ENCODE measurements at regions not wholly inside any gene's neighbourhood (a gene's known extent, or its start where the extent isn't known, plus 50 kb on each side); places are given as distances from the start of the nearest gene placed in this dataset.

DNA sequence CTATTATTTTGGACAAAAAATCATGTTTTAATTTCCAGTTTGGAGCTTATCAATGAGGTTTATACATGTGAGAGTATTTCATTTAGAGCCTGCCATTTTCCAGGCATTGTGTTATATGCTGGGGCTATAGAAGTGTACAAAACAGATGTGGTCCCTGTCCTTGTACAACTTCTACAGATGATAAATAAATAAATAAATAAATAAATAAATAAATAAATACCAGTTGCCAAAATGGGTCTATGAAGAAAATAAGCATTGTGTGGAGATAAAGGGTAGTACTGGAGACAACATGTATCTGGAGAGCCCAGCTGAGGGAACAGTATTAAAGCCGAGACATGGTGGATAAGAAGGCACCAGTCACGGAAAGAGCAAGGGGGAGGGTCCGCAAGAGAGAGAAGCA is 210.0 kb downstream of the SS18 start:
- Histone ChIP-seq H3K9me3 (ENCODE audit: control insufficient read depth, low read depth, low read length) (no peaks in the 10 kb centered on the region), H3K27me3 (ENCODE audit: control insufficient read depth, extremely low read depth, insufficient read depth, low read length) (no peaks in the 10 kb centered on the region), H2AFZ (ENCODE audit: control insufficient read depth, low read length) (no peak overlapping the region), H3K4me1 (ENCODE audit: control insufficient read depth, extremely low read depth, insufficient read depth, low read length) (no peaks in the 10 kb centered on the region), H3K27ac (ENCODE audit: control insufficient read depth, insufficient read depth, low read length) (no peak overlapping the region), H3K9me1 (ENCODE audit: control insufficient read depth, extremely low read depth, insufficient read depth, low read length) (no peaks in the 10 kb centered on the region), H3K9ac (ENCODE audit: control insufficient read depth, extremely low read depth, insufficient read depth, low read length) (no peak overlapping the region), H3K79me2 (ENCODE audit: control insufficient read depth, insufficient read depth, low read length) (no peaks in the 10 kb centered on the region), H3K4me3 (ENCODE audit: control insufficient read depth in 2 of 3, extremely low read depth in 1 of 3, insufficient read depth in 2 of 3, low read depth in 1 of 3, low read length in 3 of 3) (no peak overlapping the region), H3K36me3 (ENCODE audit: control insufficient read depth in 2 of 2, extremely low read depth in 1 of 2, insufficient read depth in 2 of 2, low read length in 2 of 2) (no peaks in the 10 kb centered on the region), H4K20me1 (ENCODE audit: control insufficient read depth, extremely low read depth, insufficient read depth, low read length) (no peaks in the 10 kb centered on the region), H3K4me2 (ENCODE audit: control insufficient read depth, extremely low read depth, insufficient read depth, low read depth, low read length) (no peak overlapping the region)
- TF ChIP-seq EZH2 (IDR thresholded peaks at IDR 0.05; ENCODE audit: low read length): no peak
- TF ChIP-seq, protein P1, sequence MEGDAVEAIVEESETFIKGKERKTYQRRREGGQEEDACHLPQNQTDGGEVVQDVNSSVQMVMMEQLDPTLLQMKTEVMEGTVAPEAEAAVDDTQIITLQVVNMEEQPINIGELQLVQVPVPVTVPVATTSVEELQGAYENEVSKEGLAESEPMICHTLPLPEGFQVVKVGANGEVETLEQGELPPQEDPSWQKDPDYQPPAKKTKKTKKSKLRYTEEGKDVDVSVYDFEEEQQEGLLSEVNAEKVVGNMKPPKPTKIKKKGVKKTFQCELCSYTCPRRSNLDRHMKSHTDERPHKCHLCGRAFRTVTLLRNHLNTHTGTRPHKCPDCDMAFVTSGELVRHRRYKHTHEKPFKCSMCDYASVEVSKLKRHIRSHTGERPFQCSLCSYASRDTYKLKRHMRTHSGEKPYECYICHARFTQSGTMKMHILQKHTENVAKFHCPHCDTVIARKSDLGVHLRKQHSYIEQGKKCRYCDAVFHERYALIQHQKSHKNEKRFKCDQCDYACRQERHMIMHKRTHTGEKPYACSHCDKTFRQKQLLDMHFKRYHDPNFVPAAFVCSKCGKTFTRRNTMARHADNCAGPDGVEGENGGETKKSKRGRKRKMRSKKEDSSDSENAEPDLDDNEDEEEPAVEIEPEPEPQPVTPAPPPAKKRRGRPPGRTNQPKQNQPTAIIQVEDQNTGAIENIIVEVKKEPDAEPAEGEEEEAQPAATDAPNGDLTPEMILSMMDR (optimal IDR thresholded peaks at IDR 0.05 in 1 of 3, IDR thresholded peaks at IDR 0.05 in 1 of 3, conservative IDR thresholded peaks at IDR 0.05 in 1 of 3; ENCODE audit: extremely low read depth in 1 of 3, insufficient read depth in 2 of 3, low read length in 3 of 3): no peak
- dilution Hi-C loops (cut with MboI; ENCODE audit: extremely low pct_ligation_motif_present, low sequenced_read_pairs): no loop called here
- DNase-seq (ENCODE audit: low read depth, low spot score) (no peak), FAIRE-seq (no peak)

DNA sequence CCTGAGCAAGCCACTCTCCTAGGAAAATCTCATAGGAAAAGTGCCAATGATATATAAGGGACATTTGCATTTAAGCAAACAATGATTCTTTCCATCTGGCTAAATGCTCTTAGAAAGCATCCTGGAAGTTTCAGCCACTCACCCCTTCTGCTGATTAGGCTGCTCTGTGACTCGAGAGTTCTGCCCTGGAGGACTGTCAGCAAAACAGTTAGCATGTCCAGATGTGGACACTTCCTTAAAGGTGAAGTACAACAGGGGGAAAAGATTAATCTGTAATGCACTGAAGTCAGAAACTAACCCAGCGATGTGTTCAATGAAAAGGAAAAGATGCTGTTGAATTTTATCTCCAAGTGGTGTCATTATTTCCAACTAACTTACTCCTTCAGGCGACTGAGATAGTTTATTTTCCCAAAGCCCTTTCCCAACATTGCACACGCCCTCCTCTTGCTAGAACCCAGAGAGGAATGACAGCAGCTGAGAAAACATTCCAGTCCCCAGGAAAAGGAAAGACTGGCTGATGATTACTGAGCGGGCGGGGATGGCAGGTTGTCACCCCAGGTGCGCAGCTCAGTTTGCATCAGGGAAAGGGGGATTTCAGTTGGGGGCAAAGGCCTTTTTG is 214.0 kb downstream of the SS18 start:
- Histone ChIP-seq H4K20me1 (ENCODE audit: control insufficient read depth, extremely low read depth, insufficient read depth, low read length) (no peaks in the 10 kb centered on the region), H3K36me3 (ENCODE audit: control insufficient read depth in 2 of 2, extremely low read depth in 1 of 2, insufficient read depth in 2 of 2, low read length in 2 of 2) (no peaks in the 10 kb centered on the region), H3K4me2 (ENCODE audit: control insufficient read depth, extremely low read depth, insufficient read depth, low read depth, low read length) (no peak overlapping the region), H3K27ac (ENCODE audit: control insufficient read depth, insufficient read depth, low read length) (no peak overlapping the region), H3K9me3 (ENCODE audit: control insufficient read depth, low read depth, low read length) (no peaks in the 10 kb centered on the region), H3K9ac (ENCODE audit: control insufficient read depth, extremely low read depth, insufficient read depth, low read length) (no peak overlapping the region), H3K79me2 (ENCODE audit: control insufficient read depth, insufficient read depth, low read length) (no peaks in the 10 kb centered on the region), H3K9me1 (ENCODE audit: control insufficient read depth, extremely low read depth, insufficient read depth, low read length) (no peaks in the 10 kb centered on the region), H3K4me1 (ENCODE audit: control insufficient read depth, extremely low read depth, insufficient read depth, low read length) (no peaks in the 10 kb centered on the region), H3K27me3 (ENCODE audit: control insufficient read depth, extremely low read depth, insufficient read depth, low read length) (no peaks in the 10 kb centered on the region), H2AFZ (ENCODE audit: control insufficient read depth, low read length) (no peak overlapping the region), H3K4me3 (ENCODE audit: control insufficient read depth in 2 of 3, extremely low read depth in 1 of 3, insufficient read depth in 2 of 3, low read depth in 1 of 3, low read length in 3 of 3) (no peak overlapping the region)
- FAIRE-seq (no peak), DNase-seq (ENCODE audit: low read depth, low spot score) (no peak)
- dilution Hi-C loops (cut with MboI; ENCODE audit: extremely low pct_ligation_motif_present, low sequenced_read_pairs): no loop called here
- TF ChIP-seq, protein P1 (optimal IDR thresholded peaks at IDR 0.05 in 1 of 3, IDR thresholded peaks at IDR 0.05 in 1 of 3, conservative IDR thresholded peaks at IDR 0.05 in 1 of 3; ENCODE audit: extremely low read depth in 1 of 3, insufficient read depth in 2 of 3, low read length in 3 of 3): no peak
- no peak for TF ChIP-seq EZH2 (IDR thresholded peaks at IDR 0.05; ENCODE audit: low read length)

Measured in keratinocyte (primary cell).